ENCODE measurements at regions not wholly inside any gene's neighbourhood (a gene's known extent, or its start where the extent isn't known, plus 50 kb on each side); places are given as distances from the start of the nearest gene placed in this dataset.

- H3K9me2 ChIP-seq, result no peaks in the 10 kb centered on the region
- DNase-seq, result no peak
- no peaks in the 10 kb centered on the region for H3K9me3 ChIP-seq
- no peak overlapping the region for H3K27ac ChIP-seq (ENCODE audit: low read depth in 2 of 2, low read length in 1 of 2)
- H3K4me2 ChIP-seq, result no peak overlapping the region
- no peaks in the 10 kb centered on the region for H3K79me2 ChIP-seq (ENCODE audit: insufficient read depth)
- no peaks in the 10 kb centered on the region for H3K4me1 ChIP-seq (ENCODE audit: control insufficient read depth in 1 of 2, insufficient read depth in 2 of 2, low read depth in 1 of 2, low read length in 1 of 2)
- no peak for TF ChIP-seq IRF3 (IDR thresholded peaks at IDR 0.05; ENCODE audit: low read depth, low read length)
- TF ChIP-seq ELF1 (IDR thresholded peaks at IDR 0.05), result no peak
- TF ChIP-seq EZH2phosphoT487 (IDR thresholded peaks at IDR 0.05; ENCODE audit: borderline replicate concordance, low read depth), result no peak
- no peak for TF ChIP-seq TCF12 (IDR thresholded peaks at IDR 0.05)
- TF ChIP-seq USF1 (IDR thresholded peaks at IDR 0.05; ENCODE audit: borderline replicate concordance, low read depth), result no peak
- TF ChIP-seq REST (IDR thresholded peaks at IDR 0.05; ENCODE audit: low read depth, low read length), result no peak
- TF ChIP-seq SMC3 (IDR thresholded peaks at IDR 0.05; ENCODE audit: low read depth, low read length), result no peak
- TF ChIP-seq RXRA (IDR thresholded peaks at IDR 0.05; ENCODE audit: borderline replicate concordance, low read depth), result no peak
- TF ChIP-seq NRF1 (IDR thresholded peaks at IDR 0.05; ENCODE audit: low read depth, low read length), result no peak
- no peak for TF ChIP-seq MAX (IDR thresholded peaks at IDR 0.05; ENCODE audit: low read depth)
- no peak for TF ChIP-seq TAF1 (IDR thresholded peaks at IDR 0.05; ENCODE audit: borderline replicate concordance, low read depth, low read length)
- TF ChIP-seq PBX3 (IDR thresholded peaks at IDR 0.05), result no peak
- TF ChIP-seq TEAD4 (IDR thresholded peaks at IDR 0.05; ENCODE audit: borderline replicate concordance, insufficient read depth), result no peak
- TF ChIP-seq YY1 (IDR thresholded peaks at IDR 0.05; ENCODE audit: low read depth), result no peak
- no peak for TF ChIP-seq FOSL2 (IDR thresholded peaks at IDR 0.05; ENCODE audit: borderline replicate concordance, low read depth)
- CTCF ChIA-PET, result interaction anchor here (0.6 to 1.5 kb wide), 2 partner anchors 16 to 245 kb away, joined by 3 to 4 read pairs; no protein-coding TSS in a partner anchor
- H4K20me1 ChIP-seq (ENCODE audit: insufficient read depth), result no peaks in the 10 kb centered on the region
- POLR2A ChIA-PET, result no interaction called here
- no peak overlapping the region for H3K4me3 ChIP-seq (ENCODE audit: low read depth in 2 of 2, low read length in 1 of 2)
- H3K9ac ChIP-seq, result no peak overlapping the region
- no peak overlapping the region for H2AFZ ChIP-seq (ENCODE audit: low read depth)
- H3K27me3 ChIP-seq (ENCODE audit: insufficient read depth), result no peaks in the 10 kb centered on the region
- H3K36me3 ChIP-seq (replicated peaks in 1 of 2; ENCODE audit: control insufficient read depth in 1 of 2, insufficient read depth in 2 of 2, low read length in 1 of 2), result no peaks in the 10 kb centered on the region
- WGBS (ENCODE audit: low lambda C conversion rate), result 86% methylated on average over 3 of the region's 3 CpGs
- H3F3A ChIP-seq (replicated peaks; ENCODE audit: insufficient read depth), result no peaks in the 10 kb centered on the region
Observed at GRCh38 chr5:124560370-124560769, 186.1 kb downstream of the ZNF608 start.

Data from SK-N-SH (cell line).